ENCODE measurements at regions not wholly inside any gene's neighbourhood (a gene's known extent, or its start where the extent isn't known, plus 50 kb on each side); places are given as distances from the start of the nearest gene placed in this dataset.

- TF ChIP-seq FOXM1 (IDR thresholded peaks at IDR 0.05; ENCODE audit: low read depth) (no peak), FOSL2 (IDR thresholded peaks at IDR 0.05; ENCODE audit: borderline replicate concordance, low read depth) (no peak), YY1 (IDR thresholded peaks at IDR 0.05; ENCODE audit: low read depth) (no peak), POLR2AphosphoS5 (IDR thresholded peaks at IDR 0.05; ENCODE audit: low read depth, low read length) (no peak), MXI1 (IDR thresholded peaks at IDR 0.05; ENCODE audit: low read depth, low read length) (no peak), USF1 (IDR thresholded peaks at IDR 0.05; ENCODE audit: borderline replicate concordance, low read depth) (no peak), MAX (IDR thresholded peaks at IDR 0.05; ENCODE audit: low read depth) (no peak), CHD2 (IDR thresholded peaks at IDR 0.05; ENCODE audit: low read length, partially characterized antibody) (no peak)
- TF ChIP-seq, protein P1, sequence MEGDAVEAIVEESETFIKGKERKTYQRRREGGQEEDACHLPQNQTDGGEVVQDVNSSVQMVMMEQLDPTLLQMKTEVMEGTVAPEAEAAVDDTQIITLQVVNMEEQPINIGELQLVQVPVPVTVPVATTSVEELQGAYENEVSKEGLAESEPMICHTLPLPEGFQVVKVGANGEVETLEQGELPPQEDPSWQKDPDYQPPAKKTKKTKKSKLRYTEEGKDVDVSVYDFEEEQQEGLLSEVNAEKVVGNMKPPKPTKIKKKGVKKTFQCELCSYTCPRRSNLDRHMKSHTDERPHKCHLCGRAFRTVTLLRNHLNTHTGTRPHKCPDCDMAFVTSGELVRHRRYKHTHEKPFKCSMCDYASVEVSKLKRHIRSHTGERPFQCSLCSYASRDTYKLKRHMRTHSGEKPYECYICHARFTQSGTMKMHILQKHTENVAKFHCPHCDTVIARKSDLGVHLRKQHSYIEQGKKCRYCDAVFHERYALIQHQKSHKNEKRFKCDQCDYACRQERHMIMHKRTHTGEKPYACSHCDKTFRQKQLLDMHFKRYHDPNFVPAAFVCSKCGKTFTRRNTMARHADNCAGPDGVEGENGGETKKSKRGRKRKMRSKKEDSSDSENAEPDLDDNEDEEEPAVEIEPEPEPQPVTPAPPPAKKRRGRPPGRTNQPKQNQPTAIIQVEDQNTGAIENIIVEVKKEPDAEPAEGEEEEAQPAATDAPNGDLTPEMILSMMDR (IDR thresholded peaks at IDR 0.05): no peak
- TF ChIP-seq, protein P2, sequence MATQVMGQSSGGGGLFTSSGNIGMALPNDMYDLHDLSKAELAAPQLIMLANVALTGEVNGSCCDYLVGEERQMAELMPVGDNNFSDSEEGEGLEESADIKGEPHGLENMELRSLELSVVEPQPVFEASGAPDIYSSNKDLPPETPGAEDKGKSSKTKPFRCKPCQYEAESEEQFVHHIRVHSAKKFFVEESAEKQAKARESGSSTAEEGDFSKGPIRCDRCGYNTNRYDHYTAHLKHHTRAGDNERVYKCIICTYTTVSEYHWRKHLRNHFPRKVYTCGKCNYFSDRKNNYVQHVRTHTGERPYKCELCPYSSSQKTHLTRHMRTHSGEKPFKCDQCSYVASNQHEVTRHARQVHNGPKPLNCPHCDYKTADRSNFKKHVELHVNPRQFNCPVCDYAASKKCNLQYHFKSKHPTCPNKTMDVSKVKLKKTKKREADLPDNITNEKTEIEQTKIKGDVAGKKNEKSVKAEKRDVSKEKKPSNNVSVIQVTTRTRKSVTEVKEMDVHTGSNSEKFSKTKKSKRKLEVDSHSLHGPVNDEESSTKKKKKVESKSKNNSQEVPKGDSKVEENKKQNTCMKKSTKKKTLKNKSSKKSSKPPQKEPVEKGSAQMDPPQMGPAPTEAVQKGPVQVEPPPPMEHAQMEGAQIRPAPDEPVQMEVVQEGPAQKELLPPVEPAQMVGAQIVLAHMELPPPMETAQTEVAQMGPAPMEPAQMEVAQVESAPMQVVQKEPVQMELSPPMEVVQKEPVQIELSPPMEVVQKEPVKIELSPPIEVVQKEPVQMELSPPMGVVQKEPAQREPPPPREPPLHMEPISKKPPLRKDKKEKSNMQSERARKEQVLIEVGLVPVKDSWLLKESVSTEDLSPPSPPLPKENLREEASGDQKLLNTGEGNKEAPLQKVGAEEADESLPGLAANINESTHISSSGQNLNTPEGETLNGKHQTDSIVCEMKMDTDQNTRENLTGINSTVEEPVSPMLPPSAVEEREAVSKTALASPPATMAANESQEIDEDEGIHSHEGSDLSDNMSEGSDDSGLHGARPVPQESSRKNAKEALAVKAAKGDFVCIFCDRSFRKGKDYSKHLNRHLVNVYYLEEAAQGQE (IDR thresholded peaks at IDR 0.05; ENCODE audit: low read depth, low read length): no peak
Measured at GRCh38 chr15:69568173-69569009, 115.8 kb downstream of the RPLP1 start.

All from SK-N-SH (cell line).